ENCODE measurements at regions not wholly inside any gene's neighbourhood (a gene's known extent, or its start where the extent isn't known, plus 50 kb on each side); places are given as distances from the start of the nearest gene placed in this dataset.

DNA sequence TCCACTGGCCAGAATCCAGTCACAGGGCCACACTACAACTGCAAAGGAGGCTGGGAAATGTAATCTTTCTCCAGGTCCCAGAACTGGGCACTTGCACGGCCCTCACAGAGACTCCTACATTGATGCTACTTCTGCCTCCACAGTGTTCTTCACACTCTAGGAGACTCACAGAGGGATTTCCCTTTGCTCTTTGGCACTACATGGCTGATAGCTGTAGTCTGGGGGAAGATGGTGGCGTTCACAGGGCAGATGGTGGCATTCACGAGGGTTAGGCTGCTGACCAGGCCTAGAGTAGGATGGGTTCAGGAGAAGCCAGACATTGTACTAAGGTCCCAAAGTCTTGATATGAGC lies 151.1 kb downstream of the NUAK1 start (continued):
- TF ChIP-seq, protein P1, sequence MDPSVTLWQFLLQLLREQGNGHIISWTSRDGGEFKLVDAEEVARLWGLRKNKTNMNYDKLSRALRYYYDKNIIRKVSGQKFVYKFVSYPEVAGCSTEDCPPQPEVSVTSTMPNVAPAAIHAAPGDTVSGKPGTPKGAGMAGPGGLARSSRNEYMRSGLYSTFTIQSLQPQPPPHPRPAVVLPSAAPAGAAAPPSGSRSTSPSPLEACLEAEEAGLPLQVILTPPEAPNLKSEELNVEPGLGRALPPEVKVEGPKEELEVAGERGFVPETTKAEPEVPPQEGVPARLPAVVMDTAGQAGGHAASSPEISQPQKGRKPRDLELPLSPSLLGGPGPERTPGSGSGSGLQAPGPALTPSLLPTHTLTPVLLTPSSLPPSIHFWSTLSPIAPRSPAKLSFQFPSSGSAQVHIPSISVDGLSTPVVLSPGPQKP (IDR thresholded peaks at IDR 0.05; ENCODE audit: low read depth, low read length) = no peak
- no peak for TF ChIP-seq CHD1 (IDR thresholded peaks at IDR 0.05; ENCODE audit: low read depth, low read length)
- TF ChIP-seq, protein P2, sequence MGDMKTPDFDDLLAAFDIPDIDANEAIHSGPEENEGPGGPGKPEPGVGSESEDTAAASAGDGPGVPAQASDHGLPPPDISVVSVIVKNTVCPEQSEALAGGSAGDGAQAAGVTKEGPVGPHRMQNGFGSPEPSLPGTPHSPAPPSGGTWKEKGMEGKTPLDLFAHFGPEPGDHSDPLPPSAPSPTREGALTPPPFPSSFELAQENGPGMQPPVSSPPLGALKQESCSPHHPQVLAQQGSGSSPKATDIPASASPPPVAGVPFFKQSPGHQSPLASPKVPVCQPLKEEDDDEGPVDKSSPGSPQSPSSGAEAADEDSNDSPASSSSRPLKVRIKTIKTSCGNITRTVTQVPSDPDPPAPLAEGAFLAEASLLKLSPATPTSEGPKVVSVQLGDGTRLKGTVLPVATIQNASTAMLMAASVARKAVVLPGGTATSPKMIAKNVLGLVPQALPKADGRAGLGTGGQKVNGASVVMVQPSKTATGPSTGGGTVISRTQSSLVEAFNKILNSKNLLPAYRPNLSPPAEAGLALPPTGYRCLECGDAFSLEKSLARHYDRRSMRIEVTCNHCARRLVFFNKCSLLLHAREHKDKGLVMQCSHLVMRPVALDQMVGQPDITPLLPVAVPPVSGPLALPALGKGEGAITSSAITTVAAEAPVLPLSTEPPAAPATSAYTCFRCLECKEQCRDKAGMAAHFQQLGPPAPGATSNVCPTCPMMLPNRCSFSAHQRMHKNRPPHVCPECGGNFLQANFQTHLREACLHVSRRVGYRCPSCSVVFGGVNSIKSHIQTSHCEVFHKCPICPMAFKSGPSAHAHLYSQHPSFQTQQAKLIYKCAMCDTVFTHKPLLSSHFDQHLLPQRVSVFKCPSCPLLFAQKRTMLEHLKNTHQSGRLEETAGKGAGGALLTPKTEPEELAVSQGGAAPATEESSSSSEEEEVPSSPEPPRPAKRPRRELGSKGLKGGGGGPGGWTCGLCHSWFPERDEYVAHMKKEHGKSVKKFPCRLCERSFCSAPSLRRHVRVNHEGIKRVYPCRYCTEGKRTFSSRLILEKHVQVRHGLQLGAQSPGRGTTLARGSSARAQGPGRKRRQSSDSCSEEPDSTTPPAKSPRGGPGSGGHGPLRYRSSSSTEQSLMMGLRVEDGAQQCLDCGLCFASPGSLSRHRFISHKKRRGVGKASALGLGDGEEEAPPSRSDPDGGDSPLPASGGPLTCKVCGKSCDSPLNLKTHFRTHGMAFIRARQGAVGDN (IDR thresholded peaks at IDR 0.05) = no peak
- TF ChIP-seq, protein P3, sequence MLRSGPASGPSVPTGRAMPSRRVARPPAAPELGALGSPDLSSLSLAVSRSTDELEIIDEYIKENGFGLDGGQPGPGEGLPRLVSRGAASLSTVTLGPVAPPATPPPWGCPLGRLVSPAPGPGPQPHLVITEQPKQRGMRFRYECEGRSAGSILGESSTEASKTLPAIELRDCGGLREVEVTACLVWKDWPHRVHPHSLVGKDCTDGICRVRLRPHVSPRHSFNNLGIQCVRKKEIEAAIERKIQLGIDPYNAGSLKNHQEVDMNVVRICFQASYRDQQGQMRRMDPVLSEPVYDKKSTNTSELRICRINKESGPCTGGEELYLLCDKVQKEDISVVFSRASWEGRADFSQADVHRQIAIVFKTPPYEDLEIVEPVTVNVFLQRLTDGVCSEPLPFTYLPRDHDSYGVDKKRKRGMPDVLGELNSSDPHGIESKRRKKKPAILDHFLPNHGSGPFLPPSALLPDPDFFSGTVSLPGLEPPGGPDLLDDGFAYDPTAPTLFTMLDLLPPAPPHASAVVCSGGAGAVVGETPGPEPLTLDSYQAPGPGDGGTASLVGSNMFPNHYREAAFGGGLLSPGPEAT (IDR thresholded peaks at IDR 0.05; ENCODE audit: low read depth) = no peak
- TF ChIP-seq ZNF384 (IDR thresholded peaks at IDR 0.05; ENCODE audit: borderline replicate concordance, low read depth, low read length) = no peak
